SK-N-SH (cell line): ENCODE measurements at regions not wholly inside any gene's neighbourhood (a gene's known extent, or its start where the extent isn't known, plus 50 kb on each side); places are given as distances from the start of the nearest gene placed in this dataset.

Experiments used
- CTCF ChIA-PET: fragments of 300-600, 350-600 bp; formaldehyde crosslinking; extraction: SDS; loops from one replicate; lab custom pipeline; 2021; lab: Yijun Ruan, JAX
- POLR2A ChIA-PET: fragments of 350-600 bp; sonication (Branson Sonifier 250); formaldehyde crosslinking; extraction: SDS; loops from one replicate; lab custom pipeline; 2020; ENCODE audit warnings: antibody characterized with exemption, inconsistent platforms; lab: Yijun Ruan, JAX
- DNase-seq: peaks from one replicate; pipeline ENCODE4 v3.0.0; 2012
- H2AFZ ChIP-seq: fragments of 200-600 bp; sonication (generic); 2 replicates; pipeline ENCODE4 v1.8.1; 2016; ENCODE audit warnings: antibody characterized with exemption, mild to moderate bottlenecking, low read depth
- H3F3A ChIP-seq: fragments of 200-600 bp; sonication (generic); replicated peaks from 2 replicates; pipeline ENCODE3; 2016; ENCODE audit warnings: antibody characterized with exemption, mild to moderate bottlenecking; ENCODE audit not compliant: insufficient read depth
- H3K27ac ChIP-seq, 2 experiments: fragments of 200-500 bp in 1 of 2; fragments of 200-600 bp in 1 of 2; sonication (Bioruptor generic) in 1 of 2; sonication (generic), shearing (Covaris generic) in 1 of 2; 2 replicates each; pipeline versions ENCODE4 v1.5.1 to v1.6.1; 2014 to 2016; ENCODE audit warnings: low read depth in 2 of 2, inconsistent platforms in 1 of 2, low read length in 1 of 2, mild to moderate bottlenecking in 1 of 2, mixed read lengths in 1 of 2
- H3K27me3 ChIP-seq: fragments of 200-600 bp; sonication (generic), shearing (Covaris generic); 2 replicates; pipeline ENCODE4 v1.6.1; 2016; ENCODE audit warnings: mixed run types; ENCODE audit not compliant: insufficient read depth
- H3K36me3 ChIP-seq, 2 experiments: fragments of 200-500 bp in 1 of 2; fragments of 200-600 bp in 1 of 2; sonication (Bioruptor generic) in 1 of 2; sonication (generic) in 1 of 2; replicated peaks in 1 of 2; 2 replicates each; pipeline versions ENCODE3 to v1.5.1; 2014 to 2016; ENCODE audit warnings: low read length in 1 of 2, mild to moderate bottlenecking in 1 of 2; ENCODE audit not compliant: insufficient read depth in 2 of 2, control insufficient read depth in 1 of 2
- H3K4me1 ChIP-seq, 2 experiments: fragments of 200-500 bp in 1 of 2; fragments of 200-600 bp in 1 of 2; sonication (Bioruptor generic) in 1 of 2; sonication (generic), shearing (Covaris generic) in 1 of 2; 2 replicates each; pipeline versions ENCODE4 v1.5.1 to v1.6.1; 2014 to 2016; ENCODE audit warnings: low read depth in 1 of 2, low read length in 1 of 2, mixed run types in 1 of 2; ENCODE audit not compliant: insufficient read depth in 2 of 2, control insufficient read depth in 1 of 2
- H3K4me2 ChIP-seq: fragments of 200-600 bp; sonication (generic), shearing (Covaris generic); 2 replicates; pipeline ENCODE4 v1.6.1; 2017; ENCODE audit warnings: mixed run types
- H3K4me3 ChIP-seq, 2 experiments: fragments of 200-500 bp in 1 of 2; fragments of 200-600 bp in 1 of 2; sonication (Bioruptor generic) in 1 of 2; sonication (generic), shearing (Covaris generic) in 1 of 2; 2 replicates each; pipeline versions ENCODE4 v1.5.1 to v1.8.1; 2014 to 2016; ENCODE audit warnings: low read depth in 2 of 2, inconsistent platforms in 1 of 2, low read length in 1 of 2, mild to moderate bottlenecking in 1 of 2, mixed read lengths in 1 of 2, moderate library complexity in 1 of 2
- H3K79me2 ChIP-seq: fragments of 200-600 bp; sonication (generic); 2 replicates; pipeline ENCODE4 v1.8.1; 2017; ENCODE audit warnings: mild to moderate bottlenecking; ENCODE audit not compliant: insufficient read depth
- H3K9ac ChIP-seq: fragments of 200-600 bp; sonication (generic); 2 replicates; pipeline ENCODE4 v1.6.1; 2017; ENCODE audit warnings: mixed run types
- H3K9me2 ChIP-seq: fragments of 200-600 bp; sonication (generic); 2 replicates; pipeline ENCODE4 v1.6.1; 2017; ENCODE audit warnings: mixed run types
- H3K9me3 ChIP-seq: fragments of 200-600 bp; sonication (generic); 2 replicates; pipeline ENCODE4 v1.6.1; 2017; ENCODE audit warnings: mixed run types, mild to moderate bottlenecking, moderate library complexity
- H4K20me1 ChIP-seq: fragments of 200-600 bp; sonication (generic); 2 replicates; pipeline ENCODE4 v1.6.1; 2017; ENCODE audit warnings: mild to moderate bottlenecking, mixed run types; ENCODE audit not compliant: insufficient read depth
- ELF1 ChIP-seq: IDR thresholded peaks from 2 replicates; pipeline ENCODE4 v1.4.0; 2012
- EZH2phosphoT487 ChIP-seq: fragments of 200-600 bp; sonication (generic); IDR thresholded peaks from 2 replicates; pipeline ENCODE4 v1.6.1; 2017; ENCODE audit warnings: low read depth, mixed run types, mild to moderate bottlenecking, antibody characterized with exemption, moderate library complexity, borderline replicate concordance
- MEF2A ChIP-seq: IDR thresholded peaks from 2 replicates; pipeline ENCODE4 v1.4.0; 2012; ENCODE audit warnings: low read depth, borderline replicate concordance
- MXI1 ChIP-seq: IDR thresholded peaks from 2 replicates; pipeline ENCODE4 v1.6.1; 2012; ENCODE audit warnings: mild to moderate bottlenecking, low read depth, low read length, improper control_type of control experiment
- RFX5 ChIP-seq: IDR thresholded peaks from 2 replicates; pipeline ENCODE4 v1.6.1; 2012; ENCODE audit warnings: mild to moderate bottlenecking, improper control_type of control experiment, low read length
- SMC3 ChIP-seq: IDR thresholded peaks from 2 replicates; pipeline ENCODE4 v1.6.1; 2012; ENCODE audit warnings: low read depth, low read length, improper control_type of control experiment
- TAF1 ChIP-seq: IDR thresholded peaks from 2 replicates; pipeline ENCODE4 v1.6.1; 2012; ENCODE audit warnings: low read depth, mild to moderate bottlenecking, low read length, moderate library complexity, borderline replicate concordance
- TEAD4 ChIP-seq: IDR thresholded peaks from 2 replicates; pipeline ENCODE4 v1.4.0; 2012; ENCODE audit warnings: mild to moderate bottlenecking, borderline replicate concordance; ENCODE audit not compliant: insufficient read depth
- TF ChIP-seq, protein P1 (sequence below): IDR thresholded peaks from 2 replicates; pipeline ENCODE4 v1.4.0; 2012; ENCODE audit warnings: low read depth, borderline replicate concordance
- TF ChIP-seq, protein P2 (sequence below): IDR thresholded peaks from 2 replicates; pipeline ENCODE4; 2012
- TF ChIP-seq, protein P3 (sequence below): IDR thresholded peaks from 2 replicates; pipeline ENCODE4 v1.6.1; 2012; ENCODE audit warnings: mild to moderate bottlenecking, low read depth, low read length, moderate library complexity
- TF ChIP-seq, protein P4 (sequence below): IDR thresholded peaks from 2 replicates; pipeline ENCODE4 v1.4.0; 2012; ENCODE audit warnings: low read depth

DNA sequence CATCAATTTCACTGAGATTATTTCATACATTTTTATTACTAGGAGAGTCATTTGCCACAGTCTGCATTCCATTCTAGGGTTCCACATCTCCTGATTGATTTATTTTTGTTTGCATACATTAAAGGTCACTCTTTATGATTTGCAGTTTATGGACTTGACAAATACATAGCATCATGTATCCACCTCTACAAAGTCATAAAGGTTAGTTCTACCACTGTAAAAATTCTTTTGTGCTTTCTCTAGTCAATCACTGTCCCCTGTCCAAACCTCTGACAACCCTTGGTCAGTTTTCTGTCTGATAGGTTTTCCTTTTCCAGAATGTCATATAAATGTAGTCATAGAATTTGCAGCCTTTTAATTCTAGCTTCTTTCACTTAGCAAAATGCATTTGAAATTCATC lies 434.6 kb upstream of the MON1B start (continued):
- TF ChIP-seq ELF1 (no peak), SMC3 (no peak), MXI1 (no peak)
- TF ChIP-seq, protein P1, sequence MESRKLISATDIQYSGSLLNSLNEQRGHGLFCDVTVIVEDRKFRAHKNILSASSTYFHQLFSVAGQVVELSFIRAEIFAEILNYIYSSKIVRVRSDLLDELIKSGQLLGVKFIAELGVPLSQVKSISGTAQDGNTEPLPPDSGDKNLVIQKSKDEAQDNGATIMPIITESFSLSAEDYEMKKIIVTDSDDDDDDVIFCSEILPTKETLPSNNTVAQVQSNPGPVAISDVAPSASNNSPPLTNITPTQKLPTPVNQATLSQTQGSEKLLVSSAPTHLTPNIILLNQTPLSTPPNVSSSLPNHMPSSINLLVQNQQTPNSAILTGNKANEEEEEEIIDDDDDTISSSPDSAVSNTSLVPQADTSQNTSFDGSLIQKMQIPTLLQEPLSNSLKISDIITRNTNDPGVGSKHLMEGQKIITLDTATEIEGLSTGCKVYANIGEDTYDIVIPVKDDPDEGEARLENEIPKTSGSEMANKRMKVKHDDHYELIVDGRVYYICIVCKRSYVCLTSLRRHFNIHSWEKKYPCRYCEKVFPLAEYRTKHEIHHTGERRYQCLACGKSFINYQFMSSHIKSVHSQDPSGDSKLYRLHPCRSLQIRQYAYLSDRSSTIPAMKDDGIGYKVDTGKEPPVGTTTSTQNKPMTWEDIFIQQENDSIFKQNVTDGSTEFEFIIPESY, result no peak

DNA sequence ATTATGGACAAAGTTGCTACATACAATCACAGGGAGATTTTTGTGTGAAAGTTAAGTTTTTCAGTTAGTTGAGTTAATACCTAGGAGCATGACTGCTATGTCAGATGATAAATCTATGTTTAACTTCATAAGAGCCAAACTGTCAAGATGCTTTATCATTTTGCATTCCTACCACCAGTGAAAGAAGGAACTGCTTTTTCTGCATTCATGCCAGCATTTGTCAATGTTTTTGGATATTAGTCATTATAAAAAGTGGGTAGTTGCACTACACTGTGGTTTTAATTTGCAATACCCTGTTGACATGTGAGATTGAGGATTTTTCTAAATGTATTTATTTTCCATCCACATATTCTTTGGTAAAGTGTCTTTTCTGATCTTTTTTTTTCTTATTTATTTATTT lies 434.0 kb upstream of the MON1B start:
- no peaks in the 10 kb centered on the region for H3K9me2 ChIP-seq
- no peaks in the 10 kb centered on the region for H3K9me3 ChIP-seq
- no peak overlapping the region for H2AFZ ChIP-seq
- no peak overlapping the region for H3K4me3 ChIP-seq
- H3K4me2 ChIP-seq, result no peak overlapping the region
- H3K36me3 ChIP-seq, result no peaks in the 10 kb centered on the region
- TF ChIP-seq EZH2phosphoT487 (no peak), TEAD4 (no peak), RFX5 (no peak), ELF1 (no peak), MEF2A (no peak), TAF1 (no peak)
- TF ChIP-seq, protein P2, sequence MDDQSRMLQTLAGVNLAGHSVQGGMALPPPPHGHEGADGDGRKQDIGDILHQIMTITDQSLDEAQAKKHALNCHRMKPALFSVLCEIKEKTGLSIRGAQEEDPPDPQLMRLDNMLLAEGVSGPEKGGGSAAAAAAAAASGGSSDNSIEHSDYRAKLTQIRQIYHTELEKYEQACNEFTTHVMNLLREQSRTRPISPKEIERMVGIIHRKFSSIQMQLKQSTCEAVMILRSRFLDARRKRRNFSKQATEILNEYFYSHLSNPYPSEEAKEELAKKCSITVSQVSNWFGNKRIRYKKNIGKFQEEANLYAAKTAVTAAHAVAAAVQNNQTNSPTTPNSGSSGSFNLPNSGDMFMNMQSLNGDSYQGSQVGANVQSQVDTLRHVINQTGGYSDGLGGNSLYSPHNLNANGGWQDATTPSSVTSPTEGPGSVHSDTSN, result no peak
- TF ChIP-seq, protein P3, sequence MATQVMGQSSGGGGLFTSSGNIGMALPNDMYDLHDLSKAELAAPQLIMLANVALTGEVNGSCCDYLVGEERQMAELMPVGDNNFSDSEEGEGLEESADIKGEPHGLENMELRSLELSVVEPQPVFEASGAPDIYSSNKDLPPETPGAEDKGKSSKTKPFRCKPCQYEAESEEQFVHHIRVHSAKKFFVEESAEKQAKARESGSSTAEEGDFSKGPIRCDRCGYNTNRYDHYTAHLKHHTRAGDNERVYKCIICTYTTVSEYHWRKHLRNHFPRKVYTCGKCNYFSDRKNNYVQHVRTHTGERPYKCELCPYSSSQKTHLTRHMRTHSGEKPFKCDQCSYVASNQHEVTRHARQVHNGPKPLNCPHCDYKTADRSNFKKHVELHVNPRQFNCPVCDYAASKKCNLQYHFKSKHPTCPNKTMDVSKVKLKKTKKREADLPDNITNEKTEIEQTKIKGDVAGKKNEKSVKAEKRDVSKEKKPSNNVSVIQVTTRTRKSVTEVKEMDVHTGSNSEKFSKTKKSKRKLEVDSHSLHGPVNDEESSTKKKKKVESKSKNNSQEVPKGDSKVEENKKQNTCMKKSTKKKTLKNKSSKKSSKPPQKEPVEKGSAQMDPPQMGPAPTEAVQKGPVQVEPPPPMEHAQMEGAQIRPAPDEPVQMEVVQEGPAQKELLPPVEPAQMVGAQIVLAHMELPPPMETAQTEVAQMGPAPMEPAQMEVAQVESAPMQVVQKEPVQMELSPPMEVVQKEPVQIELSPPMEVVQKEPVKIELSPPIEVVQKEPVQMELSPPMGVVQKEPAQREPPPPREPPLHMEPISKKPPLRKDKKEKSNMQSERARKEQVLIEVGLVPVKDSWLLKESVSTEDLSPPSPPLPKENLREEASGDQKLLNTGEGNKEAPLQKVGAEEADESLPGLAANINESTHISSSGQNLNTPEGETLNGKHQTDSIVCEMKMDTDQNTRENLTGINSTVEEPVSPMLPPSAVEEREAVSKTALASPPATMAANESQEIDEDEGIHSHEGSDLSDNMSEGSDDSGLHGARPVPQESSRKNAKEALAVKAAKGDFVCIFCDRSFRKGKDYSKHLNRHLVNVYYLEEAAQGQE, result no peak
- TF ChIP-seq, protein P1, result no peak
- TF ChIP-seq, protein P4, sequence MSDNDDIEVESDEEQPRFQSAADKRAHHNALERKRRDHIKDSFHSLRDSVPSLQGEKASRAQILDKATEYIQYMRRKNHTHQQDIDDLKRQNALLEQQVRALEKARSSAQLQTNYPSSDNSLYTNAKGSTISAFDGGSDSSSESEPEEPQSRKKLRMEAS, result no peak
- no peaks in the 10 kb centered on the region for H3K27me3 ChIP-seq
- CTCF ChIA-PET, result no interaction called here
- no peaks in the 10 kb centered on the region for H3F3A ChIP-seq
- no peak overlapping the region for H3K9ac ChIP-seq
- POLR2A ChIA-PET, result no interaction called here
- H3K27ac ChIP-seq, result no peak overlapping the region
- no peaks in the 10 kb centered on the region for H4K20me1 ChIP-seq
- no peak for DNase-seq
- no peaks in the 10 kb centered on the region for H3K4me1 ChIP-seq
- H3K79me2 ChIP-seq, result no peaks in the 10 kb centered on the region
